Osteocyte (in vitro differentiated cells): ENCODE measurements at regions not wholly inside any gene's neighbourhood (a gene's known extent, or its start where the extent isn't known, plus 50 kb on each side); places are given as distances from the start of the nearest gene placed in this dataset.

Experiments used
- DNase-seq: peaks from one replicate; pipeline ENCODE4 v3.0.0; 2021; ENCODE audit warnings: mixed read lengths; ENCODE audit not compliant: unreplicated experiment; ENCODE audit errors: extremely low spot score
- H3K27ac Mint-ChIP-seq: one replicate; pipeline ENCODE4 v1.8.0; 2021; ENCODE audit warnings: mild to moderate bottlenecking, mixed read lengths; ENCODE audit not compliant: unreplicated experiment
- H3K27me3 Mint-ChIP-seq: one replicate; pipeline ENCODE4 v1.8.0; 2021; ENCODE audit warnings: mixed read lengths; ENCODE audit not compliant: unreplicated experiment
- H3K36me3 Mint-ChIP-seq: one replicate; pipeline ENCODE4 v1.8.0; 2021; ENCODE audit warnings: mixed read lengths; ENCODE audit not compliant: unreplicated experiment
- H3K4me1 Mint-ChIP-seq: one replicate; pipeline ENCODE4 v1.8.0; 2021; ENCODE audit warnings: mixed read lengths; ENCODE audit not compliant: unreplicated experiment
- H3K4me3 Mint-ChIP-seq: one replicate; pipeline ENCODE4 v1.8.0; 2021; ENCODE audit warnings: mild to moderate bottlenecking, moderate library complexity, mixed read lengths; ENCODE audit not compliant: unreplicated experiment
- H3K9me3 Mint-ChIP-seq: one replicate; pipeline ENCODE4 v1.8.0; 2021; ENCODE audit warnings: mixed read lengths; ENCODE audit not compliant: unreplicated experiment
- CTCF ChIP-seq: fragments of 200-600 bp; sonication (generic); IDR thresholded peaks from 2 replicates; pipeline ENCODE4 v1.5.0; 2021; ENCODE audit warnings: antibody characterized with exemption, mild to moderate bottlenecking, moderate library complexity

GRCh38 chr11:57098191-57098590, 83.6 kb upstream of the LRRC55 start:
- H3K4me1 Mint-ChIP-seq, result no peaks in the 10 kb centered on the region
- no peak overlapping the region for H3K4me3 Mint-ChIP-seq
- no peak overlapping the region for H3K27ac Mint-ChIP-seq
- no peaks in the 10 kb centered on the region for H3K36me3 Mint-ChIP-seq
- TF ChIP-seq CTCF, result no peak
- no peaks in the 10 kb centered on the region for H3K9me3 Mint-ChIP-seq
- peaks cover 16% of the 10 kb centered on the region for H3K27me3 Mint-ChIP-seq
- DNase-seq, result no peak

- DNase-seq, result no peak
- Mint-ChIP-seq H3K4me3 (no peak overlapping the region), H3K9me3 (no peaks in the 10 kb centered on the region), H3K27me3 (peaks cover 26% of the 10 kb centered on the region), H3K36me3 (no peaks in the 10 kb centered on the region), H3K4me1 (no peaks in the 10 kb centered on the region), H3K27ac (no peak overlapping the region)
- TF ChIP-seq CTCF, result no peak
Measured at GRCh38 chr11:57100638-57101331, 81.0 kb upstream of the LRRC55 start.

- no peak for DNase-seq
- Mint-ChIP-seq H3K4me3 (no peak overlapping the region), H3K36me3 (no peaks in the 10 kb centered on the region), H3K4me1 (no peaks in the 10 kb centered on the region), H3K27me3 (peaks cover 38% of the 10 kb centered on the region), H3K9me3 (no peaks in the 10 kb centered on the region), H3K27ac (no peak overlapping the region)
- no peak for TF ChIP-seq CTCF
Measured at GRCh38 chr11:57103899-57104605, 77.7 kb upstream of the LRRC55 start.

- no peaks in the 10 kb centered on the region for H3K36me3 Mint-ChIP-seq
- no peak for DNase-seq
- peaks cover 22% of the 10 kb centered on the region for H3K27me3 Mint-ChIP-seq
- no peak for TF ChIP-seq CTCF
- H3K27ac Mint-ChIP-seq, result no peak overlapping the region
- no peaks in the 10 kb centered on the region for H3K4me1 Mint-ChIP-seq
- H3K9me3 Mint-ChIP-seq, result no peaks in the 10 kb centered on the region
- no peak overlapping the region for H3K4me3 Mint-ChIP-seq
Measured at GRCh38 chr11:57109331-57109730, 72.4 kb upstream of the LRRC55 start.

- H3K27me3 Mint-ChIP-seq, result peaks cover 25% of the 10 kb centered on the region
- no peaks in the 10 kb centered on the region for H3K36me3 Mint-ChIP-seq
- no peaks in the 10 kb centered on the region for H3K4me1 Mint-ChIP-seq
- no peak for DNase-seq
- H3K9me3 Mint-ChIP-seq, result no peaks in the 10 kb centered on the region
- no peak overlapping the region for H3K27ac Mint-ChIP-seq
- no peak overlapping the region for H3K4me3 Mint-ChIP-seq
- TF ChIP-seq CTCF, result no peak
Measured at GRCh38 chr11:57111619-57112018, 70.1 kb upstream of the LRRC55 start.
